GM18867 (cell line): ENCODE measurements at regions not wholly inside any gene's neighbourhood (a gene's known extent, or its start where the extent isn't known, plus 50 kb on each side); places are given as distances from the start of the nearest gene placed in this dataset.

Experiments
- ATAC-seq: cut with Tn5 transposase; IDR thresholded peaks from one replicate; pipeline ENCODE4 v1.9.1; 2021; ENCODE audit warnings: mild to moderate bottlenecking, moderate library complexity; ENCODE audit not compliant: unreplicated experiment

DNA sequence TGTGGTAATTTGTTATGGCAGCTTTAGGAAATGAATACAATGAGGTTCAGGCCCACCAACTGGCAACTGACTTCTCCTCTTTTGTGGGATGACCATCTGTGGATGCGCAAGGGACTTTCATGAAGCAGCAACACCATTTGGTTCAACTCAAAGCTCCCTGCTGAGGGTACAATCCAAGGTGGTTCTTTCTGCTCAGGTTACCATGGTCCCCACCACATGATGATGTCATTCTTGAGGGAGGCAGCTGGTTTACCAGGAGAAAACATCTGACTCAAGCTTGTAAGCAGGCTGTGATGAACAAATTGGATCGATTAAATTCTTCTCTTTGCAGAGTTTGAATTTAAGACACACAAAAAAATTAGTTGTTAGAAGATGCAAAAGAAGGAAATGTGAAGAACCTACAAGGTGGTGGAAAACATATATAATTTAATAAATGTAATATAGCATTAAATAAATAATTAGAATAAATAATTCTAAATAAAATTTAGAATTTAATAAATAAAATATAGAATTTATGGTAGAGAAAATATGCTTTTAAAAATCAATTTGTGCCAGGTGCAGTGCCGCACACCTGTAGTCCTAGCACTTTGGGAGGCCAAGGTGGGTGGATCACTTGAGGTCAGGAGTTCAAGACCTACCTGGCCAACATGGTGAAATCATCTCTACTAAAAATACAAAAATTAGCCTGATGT, 67.6 kb upstream of the ANKFN1 start:
- ATAC-seq = no peak

DNA sequence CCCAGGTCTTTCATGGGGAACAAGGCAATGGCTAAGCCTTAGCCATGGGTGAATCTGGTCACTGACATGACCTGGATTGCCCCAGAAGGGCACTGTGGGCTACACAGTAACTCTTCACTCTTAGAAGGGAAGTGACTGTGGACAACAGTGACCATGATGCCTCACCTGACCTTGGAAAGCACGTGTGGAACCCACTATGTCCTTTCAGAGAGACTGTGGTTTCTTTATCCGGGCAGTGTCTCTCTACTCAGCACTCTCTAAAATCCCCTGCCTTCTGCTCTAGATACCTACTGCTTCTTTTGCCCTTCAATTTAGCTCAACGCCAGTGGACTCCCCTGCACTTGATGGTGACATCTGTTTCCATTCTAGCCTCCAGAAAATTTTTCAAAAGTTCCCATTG, 66.1 kb upstream of the ANKFN1 start:
- no peak for ATAC-seq

DNA sequence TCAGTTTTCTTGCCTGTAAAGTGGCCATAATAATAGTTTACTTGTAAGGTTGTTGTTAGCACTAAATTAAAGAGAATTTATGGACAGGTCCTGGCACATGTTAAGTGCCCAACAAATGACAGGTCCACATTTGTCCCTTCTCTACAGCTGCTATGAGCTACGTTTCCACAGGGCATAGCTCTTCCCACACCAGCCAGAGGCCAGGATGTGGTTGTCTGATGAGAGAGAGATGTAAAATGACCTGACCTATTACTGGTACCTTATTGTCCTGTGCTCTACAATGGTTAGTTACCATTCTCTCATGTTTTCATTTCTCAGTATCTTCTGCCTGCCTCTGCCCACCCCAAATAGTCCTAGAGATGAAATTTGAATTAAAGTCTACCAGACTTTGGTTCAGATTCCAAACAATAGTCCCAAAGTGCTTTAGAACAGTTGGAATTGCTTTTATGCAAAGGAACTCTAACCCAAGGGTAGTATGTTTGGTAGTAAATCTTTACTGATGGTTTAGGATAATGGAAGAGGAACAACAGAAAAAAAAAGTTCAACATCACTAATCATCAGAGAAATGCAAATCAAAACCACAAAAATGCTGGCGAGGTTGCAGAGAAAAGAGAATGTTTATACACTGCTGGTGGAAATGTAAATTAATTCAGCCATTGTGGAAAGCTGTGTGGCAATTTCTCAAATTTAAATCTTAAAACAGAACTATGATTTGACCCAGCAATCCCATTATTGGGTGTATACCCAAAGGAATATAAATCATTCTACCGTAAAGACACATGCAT, 57.1 kb upstream of the ANKFN1 start:
- no peak for ATAC-seq

DNA sequence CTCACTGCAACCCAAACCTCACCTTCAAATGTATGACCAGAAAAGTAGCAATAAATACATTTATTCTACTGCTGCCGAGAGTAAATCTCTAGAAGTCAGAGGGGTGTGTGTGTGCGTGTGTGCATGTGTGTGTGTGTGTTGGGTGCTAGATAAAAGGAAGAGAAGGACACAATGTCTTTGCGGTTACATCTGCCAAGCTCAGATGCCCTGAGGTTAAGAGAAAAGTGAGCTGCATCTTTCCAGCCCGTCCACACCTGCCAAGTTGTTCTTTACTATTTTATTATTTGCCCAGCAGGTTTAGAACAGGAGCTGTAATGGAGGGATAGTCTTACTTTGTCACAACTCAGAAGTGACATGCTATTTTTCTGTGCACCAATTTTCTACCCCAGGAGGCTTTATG, 54.5 kb upstream of the ANKFN1 start:
- no peak for ATAC-seq

DNA sequence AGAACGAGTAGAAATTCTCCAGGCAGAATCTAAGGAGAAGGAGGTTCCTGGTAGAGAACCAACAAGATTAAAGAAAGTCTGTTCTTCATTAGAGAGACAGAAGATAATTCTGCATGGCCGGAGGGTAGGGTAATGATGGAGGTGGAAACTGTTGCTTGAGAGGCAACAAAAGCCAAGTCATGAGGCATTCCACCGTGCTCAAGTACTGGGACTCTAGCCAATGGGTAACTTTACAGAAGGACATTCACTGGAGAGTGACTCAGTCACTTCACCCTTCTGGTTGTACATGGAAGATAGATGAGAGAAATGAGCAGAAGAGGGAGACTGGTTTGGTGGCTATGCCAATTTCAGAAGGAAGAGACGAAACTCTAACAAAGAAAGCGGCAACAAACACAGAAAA, 53.6 kb upstream of the ANKFN1 start:
- ATAC-seq = no peak
